ENCODE measurements at regions not wholly inside any gene's neighbourhood (a gene's known extent, or its start where the extent isn't known, plus 50 kb on each side); places are given as distances from the start of the nearest gene placed in this dataset.
"Not testable (repeated sequence)": the region's sequence is repeated elsewhere in the genome, so short reads cannot be mapped to it uniquely, and the experiment has no call there.

DNA sequence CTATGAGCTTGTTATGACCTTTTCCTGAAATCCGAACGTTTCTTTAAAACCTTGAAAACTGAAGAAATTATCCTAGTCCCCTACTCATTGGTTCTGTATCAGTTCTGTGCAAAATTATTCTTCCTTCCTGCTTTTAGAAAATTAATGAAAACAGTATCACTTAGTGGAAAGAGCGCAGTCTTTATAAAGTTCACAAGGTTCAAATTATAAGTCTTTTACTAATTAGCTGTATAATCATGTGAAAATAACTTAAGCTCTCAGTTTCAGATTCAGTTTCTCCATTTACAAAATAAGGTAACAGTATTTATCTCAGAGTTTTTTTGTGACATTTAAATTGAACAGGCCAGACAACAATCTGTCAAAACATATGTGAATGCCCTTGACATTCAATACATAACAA, 306.1 kb downstream of the ADAMTS20 start:
- no peak for DNase-seq

DNA sequence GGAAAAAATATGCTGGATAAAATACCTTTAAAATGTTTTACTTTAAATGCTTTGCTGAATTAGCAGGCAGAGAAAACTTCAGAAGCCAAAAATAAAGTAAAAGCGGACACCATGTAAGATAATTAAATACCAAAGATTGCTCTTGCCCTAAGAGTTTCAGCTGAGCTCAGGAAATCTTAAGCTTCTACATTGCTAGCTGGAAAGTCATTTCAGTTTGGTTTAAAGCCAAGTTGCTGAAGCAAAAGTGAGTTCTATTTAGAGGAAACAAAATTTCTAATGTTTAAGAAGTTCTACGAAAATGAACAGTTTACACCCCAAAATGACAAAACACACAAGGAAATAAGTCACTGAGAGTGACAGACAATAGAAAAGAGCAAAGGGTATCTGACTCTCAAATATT, 310.0 kb downstream of the ADAMTS20 start:
- DNase-seq, result no peak

DNA sequence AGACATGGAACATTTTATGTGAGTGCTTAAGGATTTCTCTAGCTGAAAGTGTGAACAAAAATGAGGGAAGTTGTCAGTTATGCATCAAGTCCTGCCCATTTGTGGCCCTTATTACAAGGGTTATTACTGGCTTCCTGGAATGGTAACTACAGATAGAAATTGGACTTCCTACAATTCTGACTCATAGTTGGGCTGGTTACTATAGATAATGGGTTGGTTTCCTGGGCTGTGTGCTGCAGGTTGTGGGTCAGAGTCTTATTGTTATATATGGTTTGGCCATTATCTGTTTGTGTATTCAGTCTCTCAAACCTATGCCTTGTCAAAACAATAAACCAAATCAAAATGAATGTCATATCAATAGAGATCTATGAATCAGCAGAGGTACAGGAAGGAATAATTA, 313.7 kb downstream of the ADAMTS20 start:
- DNase-seq, result no peak

DNA sequence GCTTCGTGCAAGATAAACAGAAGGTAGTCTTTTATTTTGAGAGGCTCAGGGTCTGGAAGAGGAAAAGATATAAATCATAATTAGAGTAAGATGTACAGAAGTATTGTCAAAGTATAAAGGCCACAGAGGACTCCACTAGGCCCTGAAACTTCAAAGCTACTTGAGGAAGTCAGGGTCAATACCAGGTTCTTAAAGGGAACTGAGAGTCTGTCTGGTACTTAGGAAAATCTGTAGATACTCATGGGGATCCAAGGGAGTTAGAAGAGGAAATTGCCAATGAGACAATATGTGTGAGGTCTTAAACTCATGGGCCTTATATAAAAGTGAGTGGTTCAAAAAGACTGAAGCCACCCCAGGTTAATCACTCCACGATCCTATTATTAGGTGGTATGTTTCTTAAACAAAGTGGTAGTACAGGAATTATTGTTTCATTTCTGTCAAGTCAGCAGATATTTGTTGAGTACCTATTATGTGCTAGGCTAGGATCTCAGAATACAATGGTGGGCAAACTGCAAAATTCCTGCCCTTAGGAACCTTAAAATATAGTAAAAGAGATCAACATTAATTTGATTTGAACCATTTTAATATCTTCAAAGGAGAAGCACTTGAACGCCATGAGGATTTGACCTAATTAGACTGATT, 314.6 kb downstream of the ADAMTS20 start:
- DNase-seq, result no peak

DNA sequence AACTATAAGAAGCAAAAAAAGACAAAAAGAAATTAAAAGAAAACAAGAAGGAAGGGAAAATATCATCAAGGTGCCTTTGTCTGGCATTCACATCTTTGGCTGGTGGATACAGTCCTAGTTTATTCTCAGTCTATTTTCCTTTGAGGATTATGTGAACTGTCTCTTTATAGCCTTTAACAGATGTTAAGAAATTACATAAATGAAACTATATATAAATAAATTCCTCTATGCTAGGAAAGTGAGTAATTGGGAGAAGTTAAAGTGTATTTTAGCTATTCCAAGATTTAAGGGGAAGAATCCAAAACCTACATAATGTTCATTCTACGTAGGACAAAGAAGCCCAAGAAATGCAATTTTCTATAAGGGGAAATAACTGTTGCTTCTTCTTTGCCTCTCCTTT, 316.3 kb downstream of the ADAMTS20 start:
- no peak for DNase-seq

DNA sequence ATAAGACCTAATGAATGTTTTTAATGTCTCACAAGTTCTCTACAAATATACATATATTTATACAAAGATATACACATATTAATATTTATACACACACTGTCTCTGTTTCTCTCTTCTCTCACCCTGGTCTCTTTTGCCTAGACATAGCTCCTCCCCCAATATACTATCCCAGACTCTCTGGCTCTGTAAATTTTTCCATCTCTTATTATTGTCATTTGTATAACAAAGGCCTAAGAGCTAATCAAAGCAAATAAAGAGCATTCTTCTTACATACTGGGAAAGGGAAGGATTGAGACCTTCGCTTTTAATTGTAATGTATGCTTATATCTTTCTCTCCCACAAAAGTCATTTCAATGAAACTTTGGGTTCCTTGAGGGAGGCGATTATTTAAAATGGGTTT, 318.1 kb downstream of the ADAMTS20 start:
- DNase-seq, result no peak

DNA sequence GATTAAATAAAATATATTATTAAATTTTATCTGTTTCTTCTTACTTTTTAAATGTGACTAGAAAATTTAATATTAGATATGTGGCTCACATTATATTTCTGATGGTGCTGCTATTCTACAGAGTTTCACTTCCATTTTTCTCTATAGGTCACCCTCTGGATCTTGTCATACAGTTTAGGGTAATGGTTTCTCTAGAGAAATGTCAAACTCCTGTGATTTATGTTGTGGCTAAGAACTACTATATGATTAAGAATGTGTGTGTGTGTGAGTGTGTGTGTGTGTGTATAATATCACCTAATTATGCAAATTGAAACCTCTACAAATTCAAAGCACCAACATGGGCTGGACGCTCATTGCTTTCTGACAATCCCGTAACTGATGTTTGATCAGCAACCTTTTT, 325.9 kb downstream of the ADAMTS20 start:
- DNase-seq, result peak; percentile 39

DNA sequence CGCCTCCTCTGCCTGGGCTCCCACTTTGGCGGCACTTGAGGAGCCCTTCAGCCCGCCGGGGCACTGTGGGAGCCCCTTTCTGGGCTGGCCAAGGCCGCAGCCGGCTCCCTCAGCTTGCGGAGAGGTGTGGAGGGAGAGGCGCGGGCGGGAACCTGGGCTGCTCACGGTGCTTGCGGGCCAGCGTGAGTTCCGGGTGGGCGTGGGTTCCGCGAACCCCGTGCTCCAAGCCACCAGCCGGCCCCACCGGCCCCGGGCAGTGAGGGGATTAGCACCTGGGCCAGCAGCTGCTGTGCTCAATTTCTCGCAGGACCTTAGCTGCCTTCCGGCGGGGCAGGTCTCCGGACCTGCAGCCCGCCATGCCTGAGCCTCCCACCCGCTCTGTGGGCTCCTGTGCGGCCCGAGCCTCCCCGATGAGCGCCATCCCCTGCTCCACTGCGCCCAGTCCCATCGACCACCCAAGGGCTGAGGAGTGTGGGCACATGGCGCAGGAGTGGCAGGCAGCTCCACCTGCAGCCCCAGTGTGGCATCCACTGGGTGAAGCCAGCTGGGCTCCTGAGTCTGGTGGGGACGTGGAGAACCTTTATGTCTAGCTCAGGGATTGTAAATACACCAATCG, 327.7 kb downstream of the ADAMTS20 start:
- DNase-seq, result not testable (repeated sequence)

DNA sequence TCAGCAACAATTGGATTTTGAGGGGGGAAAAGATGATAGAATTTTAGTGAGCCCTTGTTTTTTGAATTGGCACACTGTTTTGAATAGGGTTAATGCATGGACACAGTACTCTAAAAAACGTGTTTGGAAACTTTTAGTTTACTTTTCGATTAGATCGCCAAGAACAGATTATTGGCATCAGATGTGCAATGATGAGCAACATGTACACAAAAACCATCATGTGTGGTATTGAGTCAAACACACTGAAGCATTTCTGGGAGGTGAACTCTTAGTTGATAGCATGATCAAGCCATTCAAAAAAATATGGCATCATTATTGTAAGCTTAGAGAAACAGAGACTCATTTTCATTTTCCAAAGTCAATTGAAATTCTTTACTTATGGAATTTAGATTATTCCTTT, 329.2 kb downstream of the ADAMTS20 start:
- no peak for DNase-seq

DNA sequence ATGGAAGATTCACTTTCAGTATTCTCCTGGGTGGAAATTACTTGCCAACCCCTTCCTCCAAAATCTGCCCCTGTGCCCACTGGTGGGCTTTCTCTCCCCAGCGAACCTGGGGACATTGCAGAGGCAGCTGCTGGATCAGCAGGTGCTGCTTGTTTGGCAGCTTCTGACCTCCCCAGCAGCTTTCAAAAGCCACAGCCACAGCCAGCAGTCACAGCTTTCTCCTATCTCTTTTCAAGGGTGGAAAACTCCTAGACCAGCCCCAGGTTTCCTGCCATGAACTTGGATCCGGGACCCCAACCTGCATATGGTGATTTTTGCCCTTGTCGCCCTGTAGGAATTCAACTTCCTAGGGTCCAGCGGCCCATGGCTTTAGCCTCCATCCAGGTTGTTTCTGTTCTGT, 330.8 kb downstream of the ADAMTS20 start:
- peak; percentile 37 for DNase-seq

DNA sequence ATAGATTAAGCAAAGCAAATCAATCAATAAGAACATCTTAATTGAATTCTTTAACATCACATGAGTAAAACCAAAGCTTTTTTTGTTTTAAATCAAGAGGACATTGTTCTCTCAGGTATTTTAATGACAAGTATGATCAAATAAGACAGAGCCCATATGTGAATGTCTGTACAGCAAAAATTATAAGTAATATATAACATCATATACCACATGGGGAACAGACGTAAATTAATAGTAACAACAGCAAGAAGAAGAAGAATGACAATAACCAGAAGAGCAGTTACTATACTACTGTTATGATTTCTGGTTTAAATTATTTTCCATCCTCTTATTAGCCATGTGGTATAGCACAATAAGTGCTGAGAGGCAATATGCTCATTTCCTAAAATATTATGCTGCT, 335.5 kb downstream of the ADAMTS20 start:
- DNase-seq, result no peak

DNA sequence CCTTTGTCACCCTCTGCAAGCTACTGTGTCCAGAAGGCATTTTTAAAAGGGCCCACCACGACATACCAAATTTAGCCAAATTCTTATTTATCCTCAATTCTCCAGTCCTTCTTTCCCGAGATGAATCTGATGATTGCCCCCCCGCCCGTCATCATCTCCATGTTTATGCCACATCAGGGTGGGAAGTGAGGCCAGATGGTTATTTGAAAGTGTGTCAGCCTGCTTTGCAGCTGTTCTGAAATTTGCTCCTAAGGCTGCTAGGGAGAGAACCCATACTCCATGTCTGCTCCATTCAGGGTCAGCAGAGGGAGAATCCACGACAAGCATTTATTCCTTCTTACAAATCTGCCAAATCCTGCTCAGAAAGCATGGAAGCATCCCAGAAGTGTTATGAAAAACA, 337.8 kb downstream of the ADAMTS20 start:
- peak; percentile 88 for DNase-seq

DNA sequence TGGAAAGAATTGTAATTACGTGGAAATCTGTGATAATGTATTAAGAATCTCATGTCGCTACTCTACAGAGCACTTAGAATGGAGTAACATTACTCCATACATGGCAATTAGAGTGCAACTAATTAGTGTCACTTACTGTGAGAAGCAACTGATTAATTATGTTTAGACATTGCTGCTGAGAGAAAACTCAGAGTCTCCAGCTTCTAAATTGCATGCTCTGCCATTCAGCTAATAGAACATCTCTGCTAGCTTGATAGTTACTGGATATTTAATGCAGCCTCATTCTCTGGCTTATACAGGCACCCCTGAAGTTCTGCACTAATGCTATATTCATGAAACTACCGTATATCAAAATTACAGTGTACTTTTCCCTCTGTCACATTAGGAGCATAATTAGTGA, 338.4 kb downstream of the ADAMTS20 start:
- DNase-seq, result peak; percentile 97

DNA sequence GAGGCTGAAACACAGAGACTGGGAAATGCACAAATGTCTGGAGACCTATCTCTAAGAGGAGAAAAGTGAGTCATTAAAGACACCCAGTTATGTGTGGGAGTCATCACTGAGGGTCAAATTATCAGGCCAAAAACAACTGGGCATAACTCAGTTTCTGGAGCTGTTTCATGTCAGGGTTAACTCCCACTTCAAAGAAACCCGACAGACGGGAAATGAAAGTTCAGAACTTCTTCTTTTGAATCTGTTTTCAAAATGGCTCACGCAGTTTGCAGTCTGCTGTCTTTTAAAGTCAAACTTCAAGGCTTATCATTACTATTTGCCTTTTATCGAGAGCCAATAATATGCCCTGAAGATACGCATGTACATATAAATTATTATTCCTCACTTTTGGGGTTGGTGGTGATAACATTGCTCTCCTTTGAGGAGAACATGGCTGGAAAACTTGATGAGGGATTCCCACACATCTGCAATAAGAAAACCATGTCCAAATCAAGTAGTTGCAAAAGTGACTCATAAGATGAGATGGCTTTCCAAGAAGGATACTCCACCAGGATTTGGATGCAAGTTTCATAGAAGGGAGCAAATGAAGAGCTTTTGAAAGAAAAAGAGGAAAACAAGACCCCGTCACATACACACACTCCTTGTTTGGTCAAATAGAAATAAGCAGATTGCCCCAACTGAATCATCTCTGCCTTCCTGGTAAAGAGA, 341.4 kb downstream of the ADAMTS20 start:
- no peak for DNase-seq

DNA sequence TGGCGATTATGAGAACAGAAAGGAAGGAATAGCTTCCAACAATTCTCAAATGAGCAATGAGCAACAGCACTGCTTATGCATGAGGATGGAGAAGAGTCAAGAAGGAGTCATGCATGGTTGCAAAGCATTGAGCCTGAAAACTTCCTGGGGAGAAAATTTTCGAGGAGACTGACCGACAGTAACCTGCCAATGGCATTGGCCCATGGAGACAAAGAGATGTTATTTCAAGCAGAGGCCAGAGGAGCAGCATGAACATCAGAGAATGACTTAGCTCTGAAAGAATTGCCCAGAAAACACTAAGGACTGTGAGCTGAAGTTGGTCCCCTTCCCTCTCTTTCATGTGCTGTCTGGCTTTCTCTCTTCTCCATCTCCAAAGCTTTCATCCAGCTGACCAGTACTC, 343.4 kb downstream of the ADAMTS20 start:
- no peak for DNase-seq

DNA sequence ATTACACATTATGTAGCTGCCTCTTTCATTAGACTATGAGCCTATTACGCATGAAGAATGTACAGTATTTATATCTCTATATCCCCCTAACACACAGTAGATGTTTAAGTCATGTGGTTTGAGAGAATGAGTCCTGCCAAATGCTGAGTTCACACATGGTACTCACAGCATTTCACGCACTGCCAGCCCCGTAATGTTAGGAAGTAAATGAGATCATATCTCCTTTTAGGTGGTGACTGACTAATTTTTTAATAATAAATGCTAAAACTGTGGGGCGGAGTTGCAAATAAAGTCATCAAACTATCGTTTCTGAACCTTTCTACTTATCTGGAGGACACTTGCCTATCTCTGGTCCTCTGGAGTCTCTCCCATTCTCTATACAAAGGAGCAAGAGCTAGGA, 343.8 kb downstream of the ADAMTS20 start:
- no peak for DNase-seq

DNA sequence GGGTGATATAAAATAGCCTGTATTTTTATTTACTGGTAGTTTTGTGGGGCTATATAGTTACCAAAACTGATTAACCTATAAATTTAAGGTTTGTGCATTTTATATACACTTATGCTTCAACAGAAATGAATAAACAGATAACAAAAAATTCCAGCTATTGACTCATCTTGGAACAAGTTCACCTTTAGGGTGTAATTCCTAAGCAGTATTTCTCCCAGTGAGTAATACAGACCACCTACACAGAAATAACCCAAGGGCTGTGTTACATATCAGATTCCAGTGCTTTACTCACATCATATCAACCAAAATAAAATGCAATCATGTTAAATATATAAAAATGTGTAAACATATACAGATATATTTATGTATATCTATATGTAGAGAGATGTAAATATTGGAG, 345.6 kb downstream of the ADAMTS20 start:
- DNase-seq, result no peak

DNA sequence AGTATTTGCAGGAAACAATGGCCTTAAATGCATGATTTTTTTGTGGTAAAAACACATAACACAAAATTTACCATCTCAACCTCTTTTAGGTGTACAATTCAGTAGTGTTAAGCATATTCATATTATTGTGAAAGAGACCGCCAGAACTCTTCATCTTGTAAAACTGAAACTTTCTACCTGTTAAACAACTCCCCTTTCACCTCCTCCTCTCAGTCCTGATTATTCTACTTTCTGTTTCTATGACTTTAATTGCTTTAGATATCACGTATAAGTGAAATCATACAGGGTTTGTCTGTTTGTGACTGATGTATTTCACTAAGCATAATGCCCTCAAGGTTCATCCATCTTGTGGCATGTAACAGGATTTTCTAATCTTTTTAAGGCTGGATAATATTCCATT, 353.4 kb downstream of the ADAMTS20 start:
- DNase-seq, result no peak

DNA sequence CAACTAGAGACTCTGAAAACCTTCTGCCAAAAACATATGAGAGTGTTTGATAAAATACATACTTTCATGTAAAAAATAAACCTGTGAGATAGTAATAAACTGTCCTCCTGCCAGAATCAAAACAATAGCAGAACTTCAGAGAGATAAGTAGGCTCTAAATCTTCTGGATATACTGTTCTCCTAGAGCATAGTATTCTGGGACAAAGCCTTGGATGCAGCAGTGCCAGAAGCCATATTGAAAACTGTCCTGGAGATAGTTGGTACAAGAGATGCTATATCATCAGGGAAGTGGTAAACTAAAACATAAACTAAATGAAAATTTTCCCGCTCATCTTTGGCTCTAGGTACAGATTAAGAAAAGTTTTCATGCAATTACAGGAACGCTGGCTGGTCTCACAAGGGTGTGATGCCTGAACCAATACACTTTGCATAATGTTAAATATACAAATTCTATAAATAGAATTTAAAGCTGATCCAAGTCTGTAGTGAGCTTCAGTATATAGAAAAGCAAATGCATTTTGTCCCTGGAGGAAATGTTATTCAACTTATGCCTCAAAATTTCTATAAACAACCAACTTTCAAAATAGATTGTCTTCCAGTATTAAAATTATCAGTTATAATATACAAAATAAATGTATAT, 355.6 kb downstream of the ADAMTS20 start:
- no peak for DNase-seq

DNA sequence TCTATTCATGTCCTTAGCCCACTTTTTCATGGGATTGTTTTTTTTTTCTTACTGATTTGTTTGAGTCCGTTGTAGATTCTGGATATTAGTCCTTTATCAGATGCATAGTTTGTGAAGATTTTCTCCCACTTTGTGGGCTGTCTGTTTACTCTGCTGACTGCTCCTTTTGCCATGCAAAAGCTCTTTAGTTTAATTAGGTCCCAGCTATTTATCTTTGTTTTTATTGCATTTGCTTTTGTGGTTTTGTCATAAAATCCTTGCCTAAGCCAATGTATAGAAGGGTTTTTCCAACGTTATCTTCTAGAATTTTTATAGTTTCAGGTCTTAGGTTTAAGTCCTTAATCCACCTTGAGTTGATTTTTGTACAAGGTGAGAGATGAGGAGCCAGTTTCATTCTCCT, 358.9 kb downstream of the ADAMTS20 start:
- DNase-seq, result not testable (repeated sequence)

DNA sequence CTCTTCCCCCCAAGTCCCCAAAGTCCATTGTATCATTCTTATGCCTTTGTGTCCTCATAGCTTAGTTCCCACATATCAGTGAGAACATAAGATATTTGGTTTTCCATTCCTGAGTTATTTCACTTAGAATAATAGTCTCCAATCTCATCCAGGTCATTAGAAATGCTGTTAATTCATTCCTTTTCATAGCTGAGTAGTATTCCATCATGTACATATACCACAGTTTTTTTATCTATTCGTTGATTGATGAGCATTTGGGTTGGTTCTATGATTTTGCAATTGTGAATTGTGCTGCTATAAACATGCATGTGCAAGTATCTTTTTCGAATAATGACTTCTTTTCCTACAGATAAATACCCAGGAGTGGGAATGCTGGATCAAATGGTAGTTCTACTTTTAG, 359.6 kb downstream of the ADAMTS20 start:
- not testable (repeated sequence) for DNase-seq

DNA sequence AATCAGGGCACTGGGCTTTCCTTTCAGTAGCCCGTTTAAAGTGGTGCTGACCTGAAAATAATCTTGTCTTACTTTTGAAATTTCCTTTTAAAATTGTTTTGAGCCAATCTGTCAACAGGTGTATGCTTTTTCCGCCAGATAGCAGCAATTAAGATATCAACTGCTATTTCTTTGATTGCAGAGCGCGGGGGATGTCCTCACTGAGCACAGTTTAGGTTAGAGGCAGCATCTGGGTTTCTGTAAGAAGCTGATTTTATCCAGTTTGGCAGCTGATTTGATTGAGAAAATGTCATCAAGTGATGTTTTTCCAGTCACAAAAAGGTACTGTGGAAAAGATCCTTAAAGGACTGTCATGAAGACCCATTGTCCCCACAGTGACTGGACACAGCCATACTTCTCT, 371.8 kb downstream of the ADAMTS20 start:
- DNase-seq, result no peak

DNA sequence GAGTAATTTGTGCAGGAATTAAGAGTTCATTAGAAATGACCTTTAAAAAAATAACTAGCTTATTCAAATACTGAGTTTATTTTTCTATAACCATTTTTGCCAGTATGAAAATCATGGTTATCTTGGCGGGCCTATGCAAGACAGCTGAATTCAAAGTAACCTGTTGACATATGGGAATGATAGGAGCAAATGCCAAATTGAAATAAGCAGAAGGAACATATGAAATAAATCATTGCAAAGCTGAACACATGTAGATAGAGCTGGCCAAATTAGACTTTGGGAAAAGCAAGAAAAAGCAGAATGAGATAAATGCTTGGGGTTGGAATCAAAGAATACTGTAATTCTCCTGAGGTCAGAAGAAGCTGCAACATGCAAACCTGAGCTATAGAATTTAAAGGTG, 372.5 kb downstream of the ADAMTS20 start:
- DNase-seq, result no peak

DNA sequence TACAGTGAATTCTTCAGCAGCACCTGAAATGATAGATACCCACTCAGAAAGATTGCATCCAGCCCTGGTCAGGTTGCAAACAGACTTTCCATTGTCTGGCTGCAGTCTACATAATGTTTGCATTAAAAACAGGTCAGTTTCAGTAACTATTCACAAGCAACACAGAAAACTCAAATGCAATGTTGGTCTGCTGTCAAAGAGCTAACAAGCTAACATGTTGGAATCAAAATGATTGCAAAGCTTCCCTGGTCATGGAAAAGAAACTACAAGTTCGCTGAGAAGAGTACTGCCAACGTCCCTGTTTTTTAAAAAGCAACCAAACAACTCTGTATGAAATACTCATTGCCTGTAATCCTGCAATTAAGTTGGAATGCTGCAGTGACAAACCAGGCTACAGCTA, 374.7 kb downstream of the ADAMTS20 start:
- no peak for DNase-seq

Data from NCI-H69 (cell line).